Right lobe of liver (tissue), 4 donors: ENCODE measurements at regions not wholly inside any gene's neighbourhood (a gene's known extent, or its start where the extent isn't known, plus 50 kb on each side); places are given as distances from the start of the nearest gene placed in this dataset.

ENCODE experiments used
- CTCF ChIP-seq, 4 donors: fragments of 200-600 bp in 3 of 4; fragments of 450-650 bp in 1 of 4; IDR thresholded peaks; one replicate each; pipeline versions ENCODE4 v1.5.1 to v1.8.0; 2016 to 2022; ENCODE audit warnings: antibody characterized with exemption in 4 of 4, mild to moderate bottlenecking in 2 of 4
- POLR2A ChIP-seq: fragments of 450-650 bp; IDR thresholded peaks from one replicate; pipeline ENCODE4 v1.6.1; 2017; ENCODE audit warnings: antibody characterized with exemption, mild to moderate bottlenecking
- donor health status: DM: no; HTN: no; CAD: no.
- donor health status: DM: no; HTN: no; CAD: no.
- donor health status: DM: no; HTN: yes; CAD: no.

GRCh38 chr12:13311551-13311950 is 115.0 kb downstream of the EMP1 start:
- TF ChIP-seq CTCF (IDR thresholded peaks at IDR 0.05) (no peak), POLR2A (no peak)
